Renal pelvis (tissue), 1 donor: ENCODE measurements at regions not wholly inside any gene's neighbourhood (a gene's known extent, or its start where the extent isn't known, plus 50 kb on each side); places are given as distances from the start of the nearest gene placed in this dataset.
"Not testable (repeated sequence)": the region's sequence is repeated elsewhere in the genome, so short reads cannot be mapped to it uniquely, and the experiment has no call there.

ENCODE experiments used
- DNase-seq: peaks from one replicate; pipeline ENCODE4 v3.0.0-alpha.2; 2013

- DNase-seq = no peak
Observed at GRCh38 chr13:72586518-72586917, 140.9 kb downstream of the MZT1 start.

- DNase-seq = no peak
Observed at GRCh38 chr13:72585254-72585653, 142.2 kb downstream of the MZT1 start.

- DNase-seq = no peak
Observed at GRCh38 chr13:72571191-72571590, 156.2 kb downstream of the MZT1 start.

- DNase-seq = no peak
Observed at GRCh38 chr13:72570019-72570418, 157.4 kb downstream of the MZT1 start.

GRCh38 chr13:72567566-72567965 lies 159.9 kb downstream of the MZT1 start:
- DNase-seq = no peak

GRCh38 chr13:72566526-72566925 lies 160.9 kb downstream of the MZT1 start:
- DNase-seq = no peak

- DNase-seq = peak; percentile 52
Observed at GRCh38 chr13:72565893-72566292, 161.5 kb downstream of the MZT1 start.

- DNase-seq = no peak
Observed at GRCh38 chr13:72562686-72563085, 164.7 kb downstream of the MZT1 start.

- DNase-seq = no peak
Observed at GRCh38 chr13:72561791-72562190, 165.6 kb downstream of the MZT1 start.

- DNase-seq = no peak
Observed at GRCh38 chr13:72559716-72560115, 167.7 kb downstream of the MZT1 start.

GRCh38 chr13:72556945-72557344 lies 170.5 kb downstream of the MZT1 start:
- DNase-seq = no peak

GRCh38 chr13:72555601-72556000 lies 171.8 kb downstream of the MZT1 start:
- DNase-seq = no peak

- no peak for DNase-seq
Observed at GRCh38 chr13:72552731-72553130, 174.7 kb downstream of the MZT1 start.

GRCh38 chr13:72545895-72546294 lies 181.5 kb downstream of the MZT1 start:
- not testable (repeated sequence) for DNase-seq

- DNase-seq = no peak
Observed at GRCh38 chr13:72545030-72545719, 182.3 kb downstream of the MZT1 start.

GRCh38 chr13:72544042-72544441 lies 183.4 kb downstream of the MZT1 start:
- no peak for DNase-seq

GRCh38 chr13:72542241-72542640 lies 185.2 kb downstream of the MZT1 start:
- no peak for DNase-seq

- DNase-seq = no peak
Observed at GRCh38 chr13:72541674-72542073, 185.8 kb downstream of the MZT1 start.

- no peak for DNase-seq
Observed at GRCh38 chr13:72540881-72541280, 186.5 kb downstream of the MZT1 start.

- no peak for DNase-seq
Observed at GRCh38 chr13:72539925-72540324, 187.5 kb downstream of the MZT1 start.

GRCh38 chr13:72537782-72538181 lies 189.6 kb downstream of the MZT1 start:
- no peak for DNase-seq

GRCh38 chr13:72537395-72537780 lies 190.0 kb downstream of the MZT1 start:
- DNase-seq = no peak

GRCh38 chr13:72536714-72537394 lies 190.6 kb downstream of the MZT1 start:
- peak; percentile 64 for DNase-seq
